GM19395 (cell line): ENCODE measurements at regions not wholly inside any gene's neighbourhood (a gene's known extent, or its start where the extent isn't known, plus 50 kb on each side); places are given as distances from the start of the nearest gene placed in this dataset.
"Not testable (repeated sequence)": the region's sequence is repeated elsewhere in the genome, so short reads cannot be mapped to it uniquely, and the experiment has no call there.

Experiments
- ATAC-seq: cut with Tn5 transposase; IDR thresholded peaks from one replicate; pipeline ENCODE4 v1.9.1; 2021; ENCODE audit warnings: mild to moderate bottlenecking, moderate library complexity; ENCODE audit not compliant: unreplicated experiment

DNA sequence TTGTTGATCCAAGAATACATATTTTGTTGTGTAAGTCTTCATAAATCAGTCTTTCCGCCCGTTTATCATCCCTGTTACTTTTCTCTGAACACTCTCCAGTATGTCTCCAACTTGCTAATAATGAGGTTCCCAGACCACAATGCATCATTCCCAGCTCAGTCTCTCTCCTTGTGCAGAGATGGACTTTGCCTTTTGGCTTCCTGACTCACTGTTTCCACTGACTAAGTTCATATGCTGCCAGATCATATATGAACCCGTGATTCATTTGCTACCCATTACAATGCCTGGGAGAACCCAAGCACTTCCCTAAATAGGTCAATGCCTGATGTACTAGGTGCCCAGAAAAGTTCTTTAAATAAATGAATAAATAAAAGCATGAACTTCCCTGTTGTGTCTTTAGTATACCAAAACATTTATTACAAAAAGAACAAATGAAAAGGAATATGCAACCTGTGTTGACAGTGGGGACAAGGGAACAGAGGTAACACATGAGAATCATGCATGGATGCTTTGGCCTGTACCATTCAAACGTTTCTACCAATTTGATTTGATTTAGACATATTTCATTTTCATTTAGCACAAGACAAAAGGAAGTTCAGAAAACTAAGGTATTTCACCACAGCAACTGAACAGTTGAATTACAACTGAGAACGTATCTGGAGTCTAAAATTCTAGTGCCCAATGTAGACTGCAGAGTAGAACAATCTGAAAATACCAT, 215.4 kb upstream of the HNRNPA3 start:
- ATAC-seq: peak; percentile 77

GRCh38 chr2:176997792-176998169, 214.8 kb upstream of the HNRNPA3 start:
- ATAC-seq: peak; percentile 29

- peak; percentile 56 for ATAC-seq
Observed at GRCh38 chr2:176999301-176999700, 213.3 kb upstream of the HNRNPA3 start.

GRCh38 chr2:177000061-177000714, 212.4 kb upstream of the HNRNPA3 start:
- ATAC-seq: no peak

GRCh38 chr2:177000715-177001072, 211.9 kb upstream of the HNRNPA3 start:
- no peak for ATAC-seq

GRCh38 chr2:177001334-177001733, 211.3 kb upstream of the HNRNPA3 start:
- ATAC-seq: no peak

DNA sequence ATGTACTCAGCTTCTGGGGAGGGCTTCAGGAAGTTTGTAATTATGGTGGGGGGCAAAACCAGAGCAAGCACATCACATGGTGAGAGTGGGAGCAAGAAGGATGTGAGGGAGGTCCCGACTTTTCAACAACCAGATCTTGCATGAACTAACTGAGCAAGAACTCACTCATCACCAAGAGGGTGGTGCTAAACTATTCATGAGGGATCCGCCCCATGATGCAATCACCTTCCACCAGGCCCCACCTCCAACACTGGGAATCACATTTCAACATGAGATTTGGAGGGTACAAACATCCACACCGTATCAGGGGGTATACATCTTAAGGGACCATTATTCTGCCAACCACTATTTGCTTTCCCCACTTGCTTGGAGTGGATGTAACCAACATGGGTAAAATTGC, 209.6 kb upstream of the HNRNPA3 start:
- no peak for ATAC-seq

- ATAC-seq: not testable (repeated sequence)
Observed at GRCh38 chr2:177007726-177008125, 204.9 kb upstream of the HNRNPA3 start.

DNA sequence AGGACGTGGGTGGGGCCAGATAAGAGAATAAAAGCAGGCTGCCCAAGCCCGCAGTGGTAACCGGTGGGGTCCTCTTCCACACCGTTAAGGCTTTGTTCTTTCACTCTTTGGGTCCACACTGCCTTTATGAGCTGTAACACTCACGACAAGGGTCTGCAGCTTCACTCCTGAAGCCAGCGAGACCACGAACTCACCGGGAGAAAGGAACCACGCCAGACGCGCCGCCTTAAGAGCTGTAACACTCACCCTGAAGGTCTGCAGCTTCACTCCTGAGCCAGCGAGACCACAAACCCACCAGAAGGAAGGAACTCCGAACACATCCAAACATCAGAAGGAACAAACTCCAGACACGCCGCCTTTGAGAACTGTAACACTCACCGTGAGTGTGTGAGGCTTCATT, 203.9 kb upstream of the HNRNPA3 start:
- not testable (repeated sequence) for ATAC-seq

- no peak for ATAC-seq
Observed at GRCh38 chr2:177010146-177010545, 202.4 kb upstream of the HNRNPA3 start.

GRCh38 chr2:177010861-177011260, 201.7 kb upstream of the HNRNPA3 start:
- ATAC-seq: no peak

DNA sequence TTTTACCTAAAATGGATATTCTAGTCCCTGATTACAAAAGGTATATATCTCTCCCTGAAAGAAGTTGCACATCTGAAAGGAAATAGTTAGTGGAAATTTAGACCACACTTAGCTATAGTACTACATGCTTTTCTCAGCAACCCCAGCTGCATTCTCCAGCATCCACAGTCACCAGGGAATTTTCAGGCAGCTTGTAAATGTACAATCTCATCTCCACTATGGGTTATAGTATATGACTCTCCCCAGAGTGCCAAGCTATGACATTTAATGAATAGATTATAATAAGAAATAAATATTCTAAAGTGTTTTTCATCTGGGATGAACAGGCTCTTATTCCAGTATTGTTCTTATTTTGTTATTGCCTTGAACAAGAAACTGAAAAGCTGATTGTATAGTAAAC, 197.6 kb upstream of the HNRNPA3 start:
- ATAC-seq: no peak

DNA sequence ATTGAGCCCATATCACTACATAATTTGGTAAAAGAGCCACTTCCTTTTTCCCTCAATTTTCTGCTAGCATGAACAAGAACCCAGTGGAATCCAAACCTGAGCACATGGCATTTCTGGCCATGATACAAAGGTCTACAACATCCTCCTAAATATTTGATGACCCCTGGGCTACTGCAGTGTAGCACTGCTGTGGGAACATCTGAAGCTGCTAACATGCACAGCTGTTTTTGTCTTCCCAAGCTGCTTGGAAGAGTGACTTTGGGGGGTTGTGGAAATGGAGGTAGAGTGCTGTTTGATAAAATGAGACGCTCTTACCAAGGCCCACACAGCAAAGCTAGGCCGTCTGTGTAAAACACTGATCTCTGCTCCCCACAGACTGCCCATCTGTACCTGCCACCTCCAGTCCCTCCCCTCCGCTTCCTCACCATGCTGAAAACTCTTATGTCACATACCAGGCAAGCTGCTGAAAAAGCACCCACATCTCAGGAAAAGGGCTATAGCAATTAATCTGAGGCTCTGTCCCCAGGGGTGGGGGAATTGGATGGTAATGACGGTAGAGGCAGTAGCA, 197.2 kb upstream of the HNRNPA3 start:
- no peak for ATAC-seq

DNA sequence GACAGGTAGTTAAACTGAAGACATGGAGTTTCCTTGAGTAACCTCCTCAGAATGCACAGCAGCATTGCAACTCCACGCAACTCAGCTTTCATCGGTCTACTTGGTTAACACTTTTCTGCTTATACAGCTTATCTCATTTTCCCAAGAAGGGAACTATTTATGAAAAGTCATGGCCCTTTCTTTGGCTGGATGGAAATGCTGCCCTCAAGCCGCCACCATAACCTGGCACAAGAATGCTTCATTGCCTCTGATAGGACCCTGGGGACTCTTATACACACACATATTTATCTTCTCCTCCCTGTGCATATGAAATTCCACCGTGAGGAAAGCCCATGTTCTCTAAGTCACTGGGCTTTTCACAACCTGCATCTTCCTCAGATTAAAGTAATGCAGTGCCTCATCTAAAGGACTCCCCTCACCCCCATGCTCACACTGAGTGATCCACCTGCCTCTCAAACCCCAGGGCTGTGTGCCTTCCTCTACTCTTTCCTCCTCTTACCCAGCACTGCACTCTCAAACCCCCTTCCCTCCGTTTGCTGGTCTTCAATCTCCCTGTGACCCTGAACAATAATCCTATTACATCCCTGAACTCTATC, 192.0 kb upstream of the HNRNPA3 start:
- no peak for ATAC-seq

DNA sequence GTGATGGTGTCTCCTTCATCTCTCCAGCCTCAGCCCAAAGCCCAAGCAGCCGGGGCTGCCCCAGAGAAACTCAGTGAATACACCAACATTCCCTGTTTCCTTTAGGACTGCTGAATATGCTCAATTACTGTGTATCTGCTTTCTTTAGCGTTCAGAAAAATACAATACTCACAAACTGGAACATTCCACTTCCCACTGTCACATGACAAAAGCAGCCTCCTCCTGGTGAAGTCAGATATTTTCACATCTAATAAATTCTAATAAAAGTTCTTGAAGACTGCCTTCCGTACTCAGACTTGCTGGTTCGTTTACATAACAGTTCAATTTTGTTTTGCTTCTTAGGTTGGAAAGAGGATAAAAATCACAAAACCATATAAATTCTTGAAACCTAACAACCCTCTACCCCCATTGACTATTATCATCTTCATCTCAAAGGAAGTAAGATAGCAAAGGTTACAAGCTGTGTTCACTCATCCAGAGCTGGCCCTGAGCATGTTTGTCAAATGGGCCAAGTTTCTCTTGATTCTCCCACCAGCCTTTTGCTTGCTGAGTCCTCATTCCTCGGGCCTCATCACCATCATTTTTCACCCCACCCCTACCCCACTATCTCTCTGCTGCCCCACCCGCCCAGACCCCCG, 190.8 kb upstream of the HNRNPA3 start:
- no peak for ATAC-seq

DNA sequence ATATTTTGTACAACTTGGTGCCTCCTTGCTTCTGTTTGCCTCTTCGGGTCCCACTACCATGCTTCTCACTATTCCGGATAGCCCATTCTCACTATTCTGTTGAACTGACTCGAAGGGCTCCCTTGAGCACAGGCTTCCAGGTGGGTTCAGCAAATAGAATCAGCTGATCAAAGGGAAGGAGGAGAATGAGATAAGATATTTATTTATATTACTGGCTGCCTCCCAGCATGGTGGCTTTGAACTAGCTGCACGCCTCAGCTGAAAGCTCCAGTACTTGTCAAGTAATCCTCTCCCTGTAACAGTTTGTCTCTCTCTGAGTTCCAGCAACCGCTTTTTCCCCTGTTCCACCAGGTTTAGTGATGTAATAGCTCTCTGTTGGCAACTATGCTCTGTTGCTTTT, 187.8 kb upstream of the HNRNPA3 start:
- no peak for ATAC-seq

GRCh38 chr2:177026253-177026652, 186.3 kb upstream of the HNRNPA3 start:
- ATAC-seq: no peak

DNA sequence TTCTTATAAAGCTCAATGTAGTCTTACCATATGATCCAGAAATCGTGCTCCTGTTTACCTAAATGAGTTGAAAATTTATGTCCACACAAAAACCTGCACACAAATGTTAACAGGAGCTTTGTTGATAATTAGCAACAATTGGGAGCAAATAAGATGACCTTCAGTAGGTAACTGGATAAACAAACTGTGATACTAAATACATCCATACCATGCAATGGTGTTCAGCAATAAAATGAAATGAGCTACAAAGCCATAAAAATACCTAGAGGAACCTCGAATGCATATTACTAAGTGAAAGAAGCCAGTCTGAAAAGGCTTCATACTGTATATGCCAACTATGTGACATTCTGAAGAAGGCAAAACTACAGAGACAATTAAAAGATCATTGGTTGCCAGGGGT, 185.6 kb upstream of the HNRNPA3 start:
- no peak for ATAC-seq

DNA sequence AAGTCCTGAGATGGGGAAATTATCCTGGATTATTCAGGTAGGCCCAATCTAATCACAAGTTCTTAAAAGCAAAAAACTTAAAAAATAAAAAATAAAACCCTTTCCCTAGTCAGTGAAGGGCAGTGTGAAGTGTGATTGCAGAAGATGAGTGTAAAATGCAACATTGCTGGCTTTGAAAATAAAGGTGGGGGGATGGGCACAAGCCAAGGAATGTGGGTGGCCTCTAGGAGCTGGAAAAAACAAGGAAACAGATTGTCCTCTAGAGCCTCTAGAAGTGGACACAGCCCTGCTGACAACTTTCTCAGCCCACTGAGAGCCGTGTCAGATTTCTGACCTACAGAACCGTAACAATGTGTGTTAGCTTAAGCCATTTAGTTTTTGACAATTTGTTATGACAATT, 184.3 kb upstream of the HNRNPA3 start:
- no peak for ATAC-seq

- ATAC-seq: no peak
Observed at GRCh38 chr2:177029075-177029474, 183.5 kb upstream of the HNRNPA3 start.

GRCh38 chr2:177029501-177029900, 183.1 kb upstream of the HNRNPA3 start:
- no peak for ATAC-seq

DNA sequence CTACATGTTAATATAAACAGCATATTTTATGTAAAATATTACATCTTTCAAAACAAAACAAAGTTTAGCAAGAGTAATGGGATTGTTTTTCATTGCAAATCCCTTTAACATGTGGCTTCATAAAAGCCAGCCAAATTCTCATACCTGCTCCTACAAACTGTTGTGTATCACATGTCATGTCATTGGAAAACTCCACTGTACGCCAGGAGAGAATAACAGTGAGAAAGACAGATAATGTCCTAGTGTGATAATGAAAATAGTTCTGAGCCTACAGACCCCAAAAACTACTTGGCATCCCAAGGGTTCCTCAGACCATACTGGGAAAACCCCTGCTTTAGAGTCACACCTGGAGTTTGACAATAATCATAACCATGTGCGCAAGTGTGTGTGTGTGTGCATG, 182.7 kb upstream of the HNRNPA3 start:
- no peak for ATAC-seq
